Neural crest cell (in vitro differentiated cells): ENCODE measurements at regions not wholly inside any gene's neighbourhood (a gene's known extent, or its start where the extent isn't known, plus 50 kb on each side); places are given as distances from the start of the nearest gene placed in this dataset.

Experiments used
- DNase-seq: peaks from one replicate; pipeline ENCODE4 v3.0.0; 2021; ENCODE audit warnings: low read depth, mixed read lengths, low spot score
- H3K27ac Mint-ChIP-seq: one replicate; pipeline ENCODE4 v1.8.0; 2021; ENCODE audit warnings: mild to moderate bottlenecking, mixed read lengths; ENCODE audit not compliant: unreplicated experiment
- H3K27me3 Mint-ChIP-seq: 2 replicates; pipeline ENCODE4 v1.8.0; 2021; ENCODE audit warnings: low read depth, mild to moderate bottlenecking, mixed read lengths
- H3K36me3 Mint-ChIP-seq: 2 replicates; pipeline ENCODE4 v1.8.0; 2021; ENCODE audit warnings: low read depth, mild to moderate bottlenecking, mixed read lengths
- H3K4me1 Mint-ChIP-seq: 2 replicates; pipeline ENCODE4 v1.8.0; 2021; ENCODE audit warnings: mixed read lengths
- H3K4me3 Mint-ChIP-seq: one replicate; pipeline ENCODE4 v1.8.0; 2021; ENCODE audit warnings: mild to moderate bottlenecking, mixed read lengths
- H3K9me3 Mint-ChIP-seq: 2 replicates; pipeline ENCODE4 v1.8.0; 2021; ENCODE audit warnings: mixed read lengths
- TF ChIP-seq, protein P1 (sequence below): fragments of 200-600 bp; sonication (generic); conservative IDR thresholded peaks from 2 replicates; pipeline ENCODE4 v1.5.0; 2021; ENCODE audit warnings: antibody characterized with exemption, mild to moderate bottlenecking

DNA sequence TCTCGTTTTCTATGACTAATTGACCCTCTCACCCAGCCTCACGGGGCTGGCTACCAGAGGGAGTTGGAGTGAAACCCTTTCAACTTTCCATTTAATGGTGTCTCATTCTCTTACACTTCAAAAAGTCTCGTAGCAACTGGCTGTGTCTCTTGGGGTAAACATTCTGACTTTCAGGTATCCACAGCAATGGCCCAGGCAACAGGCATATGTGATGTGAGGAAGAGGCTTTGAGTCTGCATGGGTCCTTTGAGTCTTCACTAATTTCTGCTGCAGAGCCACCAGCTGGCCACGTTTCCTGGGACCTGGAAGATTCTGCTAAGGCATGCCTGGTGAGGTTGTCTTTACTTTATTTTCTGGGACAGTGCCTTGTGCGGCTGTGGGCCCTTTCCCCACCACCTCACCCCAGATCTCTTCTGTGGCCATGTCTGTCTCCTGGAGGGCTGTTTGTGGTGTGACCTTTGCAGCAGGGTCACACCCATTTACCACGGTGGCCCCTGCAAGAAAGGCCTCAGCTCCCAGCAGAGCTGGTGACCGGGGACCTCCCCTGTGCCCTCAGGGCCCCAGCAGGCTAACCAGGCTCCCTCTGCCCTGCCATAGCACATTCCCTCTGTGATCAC is 112.5 kb upstream of the FRG1 start:
- peaks cover 3% of the 10 kb centered on the region for H3K36me3 Mint-ChIP-seq
- H3K9me3 Mint-ChIP-seq = peaks cover 8% of the 10 kb centered on the region
- peak overlapping the region; percentile 12 for H3K27ac Mint-ChIP-seq
- TF ChIP-seq, protein P1, sequence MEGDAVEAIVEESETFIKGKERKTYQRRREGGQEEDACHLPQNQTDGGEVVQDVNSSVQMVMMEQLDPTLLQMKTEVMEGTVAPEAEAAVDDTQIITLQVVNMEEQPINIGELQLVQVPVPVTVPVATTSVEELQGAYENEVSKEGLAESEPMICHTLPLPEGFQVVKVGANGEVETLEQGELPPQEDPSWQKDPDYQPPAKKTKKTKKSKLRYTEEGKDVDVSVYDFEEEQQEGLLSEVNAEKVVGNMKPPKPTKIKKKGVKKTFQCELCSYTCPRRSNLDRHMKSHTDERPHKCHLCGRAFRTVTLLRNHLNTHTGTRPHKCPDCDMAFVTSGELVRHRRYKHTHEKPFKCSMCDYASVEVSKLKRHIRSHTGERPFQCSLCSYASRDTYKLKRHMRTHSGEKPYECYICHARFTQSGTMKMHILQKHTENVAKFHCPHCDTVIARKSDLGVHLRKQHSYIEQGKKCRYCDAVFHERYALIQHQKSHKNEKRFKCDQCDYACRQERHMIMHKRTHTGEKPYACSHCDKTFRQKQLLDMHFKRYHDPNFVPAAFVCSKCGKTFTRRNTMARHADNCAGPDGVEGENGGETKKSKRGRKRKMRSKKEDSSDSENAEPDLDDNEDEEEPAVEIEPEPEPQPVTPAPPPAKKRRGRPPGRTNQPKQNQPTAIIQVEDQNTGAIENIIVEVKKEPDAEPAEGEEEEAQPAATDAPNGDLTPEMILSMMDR = no peak
- no peak for DNase-seq
- H3K4me3 Mint-ChIP-seq = no peak overlapping the region
- no peaks in the 10 kb centered on the region for H3K27me3 Mint-ChIP-seq
- no peaks in the 10 kb centered on the region for H3K4me1 Mint-ChIP-seq

DNA sequence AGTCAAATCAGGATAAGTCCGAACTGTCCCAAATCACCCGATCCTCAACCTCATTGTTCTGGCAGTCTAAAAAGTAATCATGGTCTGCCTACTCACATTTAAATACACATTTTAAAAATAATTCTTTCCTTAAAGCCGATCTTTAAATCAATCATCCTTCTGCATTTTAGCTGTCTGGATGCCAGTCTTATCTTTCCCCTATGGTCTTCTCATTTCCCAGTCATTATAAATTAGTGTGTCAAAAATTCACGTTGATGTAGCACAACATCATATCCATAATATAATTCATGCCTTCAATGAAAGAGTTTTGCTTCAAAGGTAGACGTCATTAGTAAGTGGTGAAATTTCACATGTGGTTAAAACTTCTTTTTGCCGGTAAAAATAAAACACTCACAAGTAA is 108.1 kb upstream of the FRG1 start:
- no peak for DNase-seq
- peaks cover 5% of the 10 kb centered on the region for H3K9me3 Mint-ChIP-seq
- peaks cover 3% of the 10 kb centered on the region for H3K36me3 Mint-ChIP-seq
- no peaks in the 10 kb centered on the region for H3K27me3 Mint-ChIP-seq
- TF ChIP-seq, protein P1 = no peak
- no peaks in the 10 kb centered on the region for H3K4me1 Mint-ChIP-seq
- H3K4me3 Mint-ChIP-seq = no peak overlapping the region
- H3K27ac Mint-ChIP-seq = no peak overlapping the region

DNA sequence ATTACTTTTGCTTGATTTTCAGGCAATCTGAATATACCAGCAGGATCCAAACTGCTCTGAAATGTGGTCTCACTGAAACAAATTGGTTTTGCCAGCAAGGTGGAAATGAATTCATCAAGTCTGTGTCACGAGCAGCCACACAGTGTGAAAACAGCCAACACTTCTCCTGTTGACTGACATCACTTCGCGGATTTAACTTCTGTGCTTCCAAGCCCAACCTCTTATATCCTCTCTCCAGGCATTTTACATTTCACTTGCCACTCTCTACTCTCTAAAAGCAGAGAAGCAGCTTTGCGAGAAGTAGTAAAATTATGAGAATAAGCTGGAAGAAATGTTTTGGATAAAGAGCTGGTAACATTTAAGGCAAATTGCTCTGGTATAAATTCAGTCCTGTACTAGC is 106.1 kb upstream of the FRG1 start:
- Mint-ChIP-seq H3K27ac (no peak overlapping the region), H3K4me3 (no peak overlapping the region), H3K27me3 (no peaks in the 10 kb centered on the region), H3K4me1 (no peaks in the 10 kb centered on the region), H3K36me3 (no peaks in the 10 kb centered on the region), H3K9me3 (peaks cover 5% of the 10 kb centered on the region)
- TF ChIP-seq, protein P1 = no peak
- no peak for DNase-seq

DNA sequence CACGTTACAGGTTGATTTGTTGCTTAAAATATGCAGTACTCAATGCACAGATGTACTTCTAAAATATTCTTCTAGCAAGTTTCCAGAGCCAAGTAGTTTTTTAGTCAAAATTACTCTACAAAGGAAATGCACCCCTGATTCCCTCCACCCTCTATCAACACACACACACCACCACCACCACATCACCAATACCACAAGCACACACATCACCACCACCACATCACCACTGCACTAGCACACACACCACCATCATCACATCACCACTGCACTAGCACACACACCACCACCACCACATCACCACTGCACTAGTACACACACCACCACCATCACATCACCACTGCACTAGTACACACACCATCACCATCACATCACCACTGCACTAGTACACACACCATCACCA is 105.2 kb upstream of the FRG1 start:
- TF ChIP-seq, protein P1 = no peak
- Mint-ChIP-seq H3K27me3 (no peaks in the 10 kb centered on the region), H3K4me1 (no peaks in the 10 kb centered on the region), H3K9me3 (peaks cover 7% of the 10 kb centered on the region), H3K27ac (no peak overlapping the region), H3K36me3 (no peaks in the 10 kb centered on the region), H3K4me3 (no peak overlapping the region)
- DNase-seq = no peak

DNA sequence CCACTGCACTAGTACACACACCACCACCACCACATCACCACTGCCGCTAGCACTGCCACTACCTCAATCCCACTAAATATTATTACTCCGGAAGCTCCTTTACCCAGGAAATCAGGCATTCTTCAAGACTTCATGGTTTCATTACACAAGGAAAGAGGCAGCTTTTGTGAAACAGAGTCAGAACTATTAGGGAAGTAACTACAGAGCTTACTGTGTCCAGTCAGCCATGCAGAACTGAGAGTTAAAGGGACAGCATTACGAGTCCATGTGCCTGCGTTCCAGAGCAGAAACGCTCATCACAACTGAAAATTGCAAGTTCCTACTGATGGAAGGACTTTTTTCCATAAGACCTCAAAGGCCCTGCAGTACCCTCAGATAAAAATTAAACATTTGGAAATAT is 103.2 kb upstream of the FRG1 start:
- H3K4me1 Mint-ChIP-seq = no peaks in the 10 kb centered on the region
- H3K36me3 Mint-ChIP-seq = no peaks in the 10 kb centered on the region
- peaks cover 4% of the 10 kb centered on the region for H3K9me3 Mint-ChIP-seq
- H3K4me3 Mint-ChIP-seq = no peak overlapping the region
- peaks cover 3% of the 10 kb centered on the region for H3K27me3 Mint-ChIP-seq
- DNase-seq = no peak
- no peak overlapping the region for H3K27ac Mint-ChIP-seq
- TF ChIP-seq, protein P1 = no peak
